ENCODE measurements at regions not wholly inside any gene's neighbourhood (a gene's known extent, or its start where the extent isn't known, plus 50 kb on each side); places are given as distances from the start of the nearest gene placed in this dataset.
"Not testable (repeated sequence)": the region's sequence is repeated elsewhere in the genome, so short reads cannot be mapped to it uniquely, and the experiment has no call there.

DNA sequence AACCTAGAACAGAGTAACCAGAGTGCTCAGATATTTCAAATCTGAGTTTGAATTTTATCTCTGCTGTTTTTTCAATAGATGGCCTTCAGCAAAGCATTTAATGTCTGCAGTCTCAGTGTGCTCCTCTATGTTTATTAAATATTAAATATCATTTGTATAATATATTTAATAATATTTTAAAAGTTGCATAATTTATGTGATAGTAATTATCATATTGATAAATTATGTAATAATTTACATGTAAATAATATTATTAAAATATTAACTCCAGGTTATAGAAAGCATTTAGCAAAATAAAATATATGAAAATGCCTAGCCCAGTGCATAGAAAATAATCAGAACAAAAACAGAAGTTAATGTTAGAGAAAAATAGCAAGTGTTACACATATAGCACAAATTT lies 930.0 kb upstream of the SLC35B3 start:
- no peak for DNase-seq

DNA sequence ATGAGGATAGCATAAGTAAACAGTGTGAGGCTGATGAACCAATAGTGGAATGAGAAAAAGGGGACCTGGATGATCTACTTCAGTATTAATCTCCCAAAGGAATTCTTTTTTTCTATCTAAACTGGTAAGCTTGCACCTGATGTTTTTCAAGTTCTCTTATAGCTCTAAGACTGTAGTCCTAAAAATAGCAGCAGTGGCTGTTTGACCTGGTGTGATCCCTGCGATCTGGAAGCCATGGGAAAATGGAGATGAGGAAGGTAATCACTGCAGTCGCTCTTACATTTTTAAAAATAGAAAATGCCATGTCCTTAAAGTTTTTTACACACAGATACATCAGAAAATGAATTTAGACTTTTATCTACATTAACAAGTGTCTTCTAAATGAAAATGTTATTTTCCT lies 926.4 kb upstream of the SLC35B3 start:
- no peak for DNase-seq

DNA sequence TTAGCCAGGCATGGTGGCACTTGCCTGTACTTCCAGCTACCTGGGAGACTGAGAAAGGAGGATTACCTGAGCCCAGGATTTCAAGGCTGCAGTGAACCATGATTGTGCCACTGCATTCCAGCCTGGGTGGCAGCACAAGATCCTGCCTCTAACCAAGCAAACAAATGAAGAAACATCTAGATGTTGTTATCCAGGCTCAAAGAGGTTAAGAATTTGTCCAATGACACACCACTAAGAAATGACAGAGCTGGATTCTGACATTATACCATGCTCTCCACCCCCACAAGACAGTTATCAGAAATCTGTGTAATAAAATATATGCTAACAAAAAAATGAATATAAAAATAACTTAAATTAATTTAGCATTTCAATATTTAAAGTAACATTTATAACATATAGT lies 925.5 kb upstream of the SLC35B3 start:
- no peak for DNase-seq

DNA sequence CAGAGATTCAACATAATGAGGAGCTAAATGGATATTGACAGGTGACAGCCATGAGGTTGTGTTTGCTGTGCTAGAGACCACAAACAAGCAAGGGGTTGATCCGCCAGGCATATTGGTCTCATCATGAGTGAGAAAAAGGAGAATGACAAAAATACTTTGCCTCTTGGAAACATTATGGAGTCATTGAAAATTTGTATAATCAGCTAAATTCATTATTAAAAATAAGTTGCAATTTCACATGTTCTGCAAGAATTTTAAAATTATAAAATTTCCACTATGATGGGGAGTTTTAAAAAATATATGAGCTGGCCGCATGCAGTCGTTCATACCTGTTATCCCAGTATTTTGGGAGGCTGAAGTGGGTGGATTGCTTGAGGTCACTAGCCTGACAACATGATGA lies 912.3 kb upstream of the SLC35B3 start:
- DNase-seq: no peak

DNA sequence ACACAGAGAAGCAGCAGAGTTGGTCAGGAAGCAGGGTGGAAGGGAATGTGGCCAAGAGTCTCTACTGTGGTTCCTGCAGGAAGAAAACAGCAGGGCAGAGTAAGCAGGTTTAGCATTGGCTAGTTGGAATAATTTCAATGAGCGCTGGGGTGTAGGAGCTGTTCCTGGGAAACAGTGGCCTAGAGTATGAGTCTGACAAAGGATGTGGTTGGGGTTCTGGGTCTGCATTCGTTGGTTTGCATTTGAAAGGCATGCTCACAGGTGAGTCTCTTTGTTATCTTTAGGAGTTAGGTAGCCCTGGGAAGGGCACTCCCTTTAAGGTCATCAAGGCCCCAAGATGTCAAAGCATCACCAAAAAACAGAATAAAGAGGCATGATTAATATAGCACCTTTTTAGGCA lies 911.6 kb upstream of the SLC35B3 start:
- no peak for DNase-seq

DNA sequence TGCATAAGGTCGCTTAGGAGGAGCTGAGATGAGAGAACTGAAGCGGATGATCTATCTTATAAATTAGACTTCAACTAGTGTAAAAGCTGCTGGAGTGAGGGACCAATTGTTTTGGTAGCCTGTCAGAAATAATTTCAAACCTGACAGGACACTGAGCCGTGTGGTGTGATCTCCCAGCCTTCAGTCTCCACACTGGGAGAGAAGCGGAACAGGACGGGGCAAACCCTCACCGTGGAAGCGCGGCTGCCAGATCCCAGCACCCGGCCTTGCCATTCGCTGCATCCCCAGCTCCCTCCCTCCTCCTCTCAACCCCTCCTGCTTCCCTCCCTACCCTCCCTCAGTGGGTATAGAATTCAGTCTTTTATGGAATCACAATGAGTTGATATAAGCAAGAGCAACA lies 900.1 kb upstream of the SLC35B3 start:
- no peak for DNase-seq

DNA sequence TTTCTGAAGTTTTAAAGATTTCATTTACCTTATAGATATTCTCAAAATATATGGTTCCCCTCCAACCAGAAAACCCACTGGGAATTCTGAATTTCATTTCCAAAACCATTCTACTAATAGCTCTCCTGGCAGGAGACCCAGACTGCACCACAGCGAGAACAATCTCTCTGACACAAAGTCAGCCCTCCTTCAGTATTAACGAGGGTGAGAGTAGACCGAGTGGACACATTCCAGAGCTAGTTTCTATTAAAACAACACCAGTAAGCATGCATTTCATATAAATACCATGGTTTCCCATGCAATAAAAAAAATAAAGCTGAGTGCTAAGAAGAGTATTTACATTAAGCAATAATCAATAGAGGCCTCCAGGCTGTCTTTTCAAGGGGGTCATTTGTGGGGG lies 899.6 kb upstream of the SLC35B3 start:
- no peak for DNase-seq

DNA sequence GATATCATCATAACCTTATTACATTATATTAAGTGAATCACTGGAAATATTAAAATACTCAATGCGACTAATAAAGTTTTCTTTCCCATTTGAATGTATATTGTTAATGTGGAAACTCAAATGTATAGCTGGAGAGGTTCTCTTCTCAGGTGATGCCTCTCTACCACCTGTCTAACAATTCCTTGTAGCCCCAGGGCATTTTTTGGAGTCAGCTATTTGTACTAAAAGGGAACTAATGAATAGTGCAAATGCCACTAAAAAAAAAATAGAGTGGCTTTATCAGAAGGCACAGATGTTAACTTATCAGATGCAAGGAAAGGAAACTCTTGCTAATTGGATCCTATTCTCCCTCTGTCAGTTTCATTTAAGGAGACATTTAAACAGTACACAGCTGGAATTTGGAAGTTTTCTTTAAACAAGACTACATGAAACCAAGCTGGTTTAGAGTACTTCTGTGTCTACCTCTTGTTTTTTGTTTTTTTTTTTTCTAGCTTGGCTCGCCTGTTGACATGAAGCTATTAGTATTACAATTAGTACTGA lies 897.0 kb upstream of the SLC35B3 start:
- DNase-seq: peak in 1 of 2 experiments; percentile 5

DNA sequence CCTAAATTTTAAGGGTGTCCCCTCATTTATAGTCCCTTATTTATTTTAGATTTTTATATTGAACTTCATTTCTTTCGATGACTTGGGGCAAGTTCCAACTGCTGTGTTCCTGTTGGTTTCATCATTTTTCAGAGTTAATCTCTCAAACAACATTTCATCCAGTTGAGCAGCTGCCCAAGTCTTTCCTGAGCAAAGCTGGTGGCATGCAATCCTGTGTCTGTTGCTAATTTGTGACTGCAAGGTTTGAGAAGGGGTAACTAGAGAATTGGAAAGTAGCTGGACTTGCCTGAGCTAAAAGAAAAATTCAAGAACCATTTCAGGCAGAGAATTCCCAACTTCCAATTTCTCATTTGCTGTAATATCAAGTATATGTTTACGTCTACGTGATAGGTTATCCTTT lies 881.5 kb upstream of the SLC35B3 start:
- DNase-seq: no peak

DNA sequence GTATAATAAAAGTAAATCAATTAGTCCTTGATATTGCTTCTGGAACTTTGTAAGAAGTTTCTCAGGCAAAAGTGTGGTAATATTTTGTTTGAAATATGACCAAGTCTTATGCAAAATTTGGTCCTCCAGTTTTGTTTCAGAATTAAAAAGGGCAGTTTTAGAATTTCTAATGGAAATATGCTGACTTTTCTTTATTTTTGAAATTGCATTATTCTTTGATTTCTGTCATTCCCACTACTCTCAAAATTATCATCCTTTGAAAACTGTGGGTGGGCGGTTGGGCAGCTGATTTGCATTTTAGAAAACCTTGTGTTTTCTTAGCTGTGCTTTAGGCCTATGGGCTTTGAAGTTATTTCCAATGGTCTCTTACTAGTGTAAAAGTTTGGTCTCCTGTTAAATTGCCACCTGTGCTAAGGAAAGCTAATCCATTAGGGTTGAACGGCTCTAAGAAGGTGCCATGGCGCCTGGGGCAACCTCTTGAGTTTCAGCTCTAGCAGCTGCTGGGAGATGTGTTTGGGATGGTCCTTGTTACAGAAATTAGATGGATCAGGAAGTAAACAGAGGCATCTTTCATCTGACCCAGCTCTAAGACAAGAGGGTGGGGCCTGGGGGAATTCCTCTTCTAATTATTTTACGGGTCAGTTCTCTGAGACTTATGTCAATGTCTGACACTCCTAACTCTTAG lies 880.8 kb upstream of the SLC35B3 start:
- peak in 1 of 2 experiments; percentile 19 for DNase-seq

DNA sequence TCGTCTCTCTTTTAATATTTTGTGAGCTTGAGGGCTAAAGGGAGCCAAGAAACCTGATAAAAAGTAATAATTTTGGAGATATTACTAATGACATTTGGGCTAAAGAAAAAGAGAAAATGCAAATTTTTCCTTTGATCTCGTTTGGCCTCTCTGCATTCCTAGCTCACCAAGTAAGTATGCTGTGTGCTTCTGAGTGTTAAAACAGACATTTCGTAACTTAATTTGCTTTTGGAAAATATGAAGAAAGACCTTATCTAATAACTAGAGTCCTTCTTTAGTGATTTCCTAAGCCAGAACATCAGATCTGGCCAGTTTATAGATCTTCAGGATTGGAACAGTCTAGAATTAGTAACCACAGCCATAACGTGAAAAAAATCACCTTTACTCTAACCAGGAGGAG lies 872.9 kb upstream of the SLC35B3 start:
- no peak for DNase-seq

DNA sequence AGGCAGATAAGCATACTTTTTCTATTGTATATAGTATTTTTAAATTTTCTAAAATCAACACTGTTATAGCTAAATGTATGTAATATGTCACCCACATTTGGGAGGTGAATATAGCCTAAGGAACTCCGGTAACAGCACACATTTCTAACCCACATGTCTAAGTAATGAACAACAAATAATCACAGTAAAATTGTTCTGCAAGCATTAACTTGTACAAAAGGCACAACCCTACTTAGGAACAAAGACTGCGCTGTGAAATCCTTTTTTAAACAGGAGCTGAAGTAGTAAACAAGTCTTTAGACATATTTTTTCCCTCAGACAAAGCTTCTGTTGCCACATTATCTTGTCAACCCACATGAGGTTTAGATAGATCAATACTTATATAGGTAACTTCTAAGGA lies 872.4 kb upstream of the SLC35B3 start:
- no peak for DNase-seq

DNA sequence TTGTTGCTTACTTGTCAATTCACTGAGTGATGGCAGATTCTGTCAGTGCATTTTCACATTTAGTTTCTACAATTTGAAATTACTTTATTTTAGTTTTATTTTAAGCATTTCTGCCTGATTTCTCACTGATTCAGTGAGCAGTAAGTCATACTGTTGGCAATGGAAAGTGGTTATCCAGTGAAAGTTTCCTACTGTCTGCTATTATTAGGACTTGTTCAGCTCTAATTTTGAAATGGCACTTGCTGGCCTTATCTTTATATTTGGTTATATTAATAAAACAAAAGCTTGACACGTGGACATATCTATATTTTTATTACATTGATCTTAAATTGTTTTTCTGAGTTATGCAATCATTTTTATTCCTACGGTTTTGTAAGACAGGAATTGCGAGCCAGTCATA lies 871.8 kb upstream of the SLC35B3 start:
- DNase-seq: no peak

DNA sequence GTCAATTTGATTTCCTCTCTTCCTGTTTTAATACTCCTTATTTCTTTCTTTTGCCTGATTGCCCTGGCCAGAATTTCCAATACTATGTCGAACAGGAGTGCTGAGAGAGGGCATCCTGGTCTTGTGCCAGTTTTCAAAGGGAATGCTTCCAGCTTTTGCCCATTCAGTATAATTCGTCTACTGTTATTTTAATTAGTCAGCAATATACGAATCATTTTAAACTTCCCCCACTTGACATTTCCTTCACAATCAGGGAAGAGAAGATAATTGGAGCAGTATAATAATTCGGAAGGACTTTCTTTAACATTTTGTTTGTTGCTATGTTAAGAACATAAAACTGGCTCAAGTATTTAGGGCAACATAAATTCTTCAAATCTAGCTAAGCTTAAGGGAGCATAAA lies 860.3 kb upstream of the SLC35B3 start:
- DNase-seq: no peak

DNA sequence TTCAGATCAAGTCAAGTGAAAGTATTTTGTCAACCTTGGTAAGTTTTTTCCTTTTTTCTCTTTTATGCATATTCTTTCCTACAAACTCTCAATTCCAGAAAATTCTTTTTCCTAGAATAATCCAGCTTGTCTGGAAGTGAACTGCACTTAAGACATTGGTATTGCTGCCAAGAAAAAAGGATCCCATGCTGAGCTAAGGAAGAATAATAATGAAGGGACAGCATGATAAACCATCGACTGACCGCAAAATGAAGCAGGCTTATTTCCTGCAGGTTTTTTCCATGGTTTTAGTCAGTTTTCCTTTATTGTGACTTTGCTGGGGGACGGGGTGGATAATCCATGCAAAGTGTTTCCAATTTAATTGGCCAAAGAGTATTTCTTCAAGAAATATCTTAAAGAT lies 857.6 kb upstream of the SLC35B3 start:
- DNase-seq: no peak

DNA sequence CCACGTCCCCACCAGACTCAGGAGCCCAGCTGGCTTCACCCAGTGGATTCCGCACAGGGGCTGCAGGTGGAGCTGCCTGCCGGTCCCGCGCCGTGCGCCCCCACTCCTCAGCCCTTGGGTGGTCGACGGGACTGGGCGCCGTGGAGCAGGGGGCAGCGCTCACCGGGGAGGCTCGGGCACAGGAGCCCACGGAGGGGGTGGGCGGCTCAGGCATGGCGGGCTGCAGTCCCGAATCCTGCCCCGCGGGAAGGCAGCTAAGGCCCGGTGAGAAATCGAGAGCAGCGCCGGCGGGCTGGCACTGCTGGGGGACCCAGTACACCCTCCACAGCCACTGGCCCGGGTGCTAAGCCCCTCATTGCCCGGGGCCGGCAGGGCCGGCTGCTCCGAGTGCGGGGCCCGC lies 855.0 kb upstream of the SLC35B3 start:
- not testable (repeated sequence) for DNase-seq

DNA sequence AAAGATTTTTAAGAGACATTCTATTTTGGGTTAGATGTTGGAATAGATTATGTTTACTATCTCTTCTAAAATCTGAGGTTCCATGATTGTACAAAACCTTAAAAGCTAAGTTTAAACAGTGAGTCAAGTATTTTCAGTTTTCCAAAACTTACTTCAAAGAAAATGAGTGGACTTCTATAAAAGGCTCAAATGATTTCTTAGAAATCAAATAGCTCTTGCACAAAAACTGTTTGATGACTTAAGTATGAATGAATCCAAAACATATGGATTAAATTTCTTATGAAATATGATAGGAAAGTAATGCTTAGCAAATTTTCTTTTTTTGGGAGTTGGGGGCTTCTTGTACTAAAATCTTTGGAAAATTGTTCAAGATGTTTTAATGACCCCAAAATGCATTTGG lies 837.3 kb upstream of the SLC35B3 start:
- no peak for DNase-seq

DNA sequence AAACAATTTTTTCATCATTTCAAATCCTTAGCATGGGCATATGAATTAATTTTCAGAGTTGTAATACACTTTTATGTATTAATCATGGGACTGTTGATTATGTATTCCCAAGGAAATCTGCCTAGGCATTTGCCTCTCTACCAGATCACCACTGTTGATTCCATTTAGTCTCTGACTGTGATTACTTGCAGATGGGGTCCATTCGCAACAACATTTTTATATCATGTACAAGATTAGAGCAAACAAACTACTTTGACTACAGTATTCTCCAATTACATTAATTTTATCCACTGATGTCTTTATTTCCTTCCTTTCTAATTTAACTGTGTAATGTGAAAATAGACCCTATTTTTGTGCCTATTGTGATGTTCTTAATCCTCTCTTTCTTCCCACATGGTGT lies 831.4 kb upstream of the SLC35B3 start:
- no peak for DNase-seq

DNA sequence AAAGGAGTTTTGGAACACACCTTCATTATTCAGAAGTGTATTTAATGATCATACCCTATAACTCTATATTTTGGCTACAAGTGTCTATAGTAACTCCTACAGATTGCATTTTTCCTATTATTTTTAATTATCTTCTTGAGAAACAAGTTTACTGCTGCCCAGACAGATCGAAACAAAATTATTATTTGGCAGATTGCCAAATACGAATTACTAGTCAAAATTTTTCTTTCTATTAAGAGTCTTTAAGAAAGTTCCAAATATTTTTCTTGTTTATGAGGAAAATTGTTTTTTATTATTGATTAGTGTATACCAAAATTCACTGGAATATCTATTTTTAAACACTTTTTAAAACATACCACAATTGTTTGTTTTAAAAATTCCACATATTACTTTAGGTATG lies 821.9 kb upstream of the SLC35B3 start:
- DNase-seq: no peak

DNA sequence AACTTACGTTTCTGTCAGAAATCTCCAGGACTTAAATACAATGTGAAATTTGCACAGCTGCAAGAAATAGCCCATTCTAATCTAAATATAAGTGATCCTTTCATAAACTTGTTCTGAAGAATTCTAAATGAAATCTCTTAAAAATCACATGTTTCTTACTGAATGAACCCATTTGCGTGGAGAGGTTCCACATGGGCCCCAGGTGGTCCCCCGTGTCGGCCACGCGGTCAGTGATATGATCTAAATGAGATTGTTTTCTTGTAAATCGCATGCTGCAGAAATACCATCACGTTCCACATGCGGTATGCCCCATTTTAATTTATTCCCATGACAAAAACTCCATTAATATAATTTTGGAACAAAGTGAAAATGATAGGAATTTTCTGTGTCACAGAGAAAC lies 818.9 kb upstream of the SLC35B3 start:
- DNase-seq: no peak

DNA sequence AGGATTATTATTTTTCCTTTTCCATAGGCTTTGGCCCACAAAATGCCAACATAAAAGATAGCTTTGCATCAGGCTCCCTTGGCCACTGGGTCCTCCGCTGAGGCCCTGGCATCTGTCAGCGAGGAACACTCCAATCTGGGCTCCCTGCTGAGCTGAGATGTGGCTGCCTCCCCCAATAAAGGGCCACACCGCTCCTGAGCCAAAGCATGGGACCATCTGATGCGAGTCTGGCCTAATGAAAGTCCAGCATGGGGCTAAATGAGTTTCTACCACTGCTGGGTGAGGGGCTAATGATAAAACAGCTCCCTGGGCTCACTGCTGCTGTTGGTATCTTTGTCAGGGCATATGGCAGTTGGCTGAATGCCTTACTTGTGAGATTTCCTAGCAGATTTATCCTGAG lies 817.5 kb upstream of the SLC35B3 start:
- DNase-seq: peak; percentile 56 to 70

DNA sequence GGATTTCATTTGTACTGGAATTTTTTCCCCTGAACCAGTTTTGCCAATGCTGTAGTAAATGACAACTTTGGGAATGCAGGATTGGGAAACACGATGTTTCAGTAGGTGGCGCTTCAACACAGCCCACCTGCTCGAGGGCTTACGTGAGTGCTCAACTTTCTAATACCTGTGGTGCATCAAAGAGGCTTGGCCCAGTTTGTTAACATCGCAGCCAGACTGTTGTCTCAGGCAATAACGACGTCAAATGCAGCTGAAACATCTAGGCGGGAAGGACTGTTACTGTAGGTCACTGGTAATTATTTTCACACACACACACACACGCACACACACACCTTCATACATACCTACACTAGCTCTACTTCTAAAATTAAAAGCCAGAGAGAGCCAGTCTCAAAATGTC lies 815.5 kb upstream of the SLC35B3 start:
- peak; percentile 7 to 70 for DNase-seq

DNA sequence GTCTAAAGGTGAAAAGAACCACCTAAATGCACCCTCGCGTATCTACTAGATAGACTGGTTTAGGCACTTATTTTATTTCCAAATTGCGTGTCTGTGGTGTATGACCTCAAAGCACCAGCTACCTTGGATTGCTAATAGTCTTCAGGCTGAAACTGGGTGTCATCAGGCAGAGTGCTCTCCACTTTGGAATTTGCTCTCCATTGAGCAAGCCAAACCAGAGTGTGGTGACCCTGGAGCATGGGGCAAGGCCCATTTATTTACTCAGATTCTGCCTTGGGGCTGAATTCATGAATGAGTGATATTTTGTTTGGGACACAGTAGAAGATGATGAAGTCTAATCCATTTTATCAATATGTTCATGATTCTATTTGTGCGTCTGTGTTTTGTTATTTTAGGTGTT lies 812.8 kb upstream of the SLC35B3 start:
- no peak for DNase-seq

DNA sequence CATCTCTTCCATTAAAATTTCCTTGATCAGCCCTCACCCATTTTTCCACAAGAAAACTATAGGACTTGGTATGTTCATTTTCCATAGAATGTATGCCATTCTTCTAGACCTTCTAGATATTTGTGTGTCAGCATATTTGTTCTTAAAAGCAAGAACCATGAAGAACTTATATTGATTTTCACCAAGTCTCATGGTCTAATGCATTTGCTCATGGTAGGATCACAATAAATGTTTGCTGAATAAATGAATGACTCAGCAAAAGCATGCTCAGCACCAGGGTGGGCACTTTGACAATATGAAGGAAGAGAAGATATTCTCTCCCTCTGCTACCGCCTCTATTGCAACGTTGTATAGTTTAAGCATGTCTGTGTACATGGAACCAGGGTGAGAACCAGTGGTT lies 805.5 kb upstream of the SLC35B3 start:
- no peak for DNase-seq

DNA sequence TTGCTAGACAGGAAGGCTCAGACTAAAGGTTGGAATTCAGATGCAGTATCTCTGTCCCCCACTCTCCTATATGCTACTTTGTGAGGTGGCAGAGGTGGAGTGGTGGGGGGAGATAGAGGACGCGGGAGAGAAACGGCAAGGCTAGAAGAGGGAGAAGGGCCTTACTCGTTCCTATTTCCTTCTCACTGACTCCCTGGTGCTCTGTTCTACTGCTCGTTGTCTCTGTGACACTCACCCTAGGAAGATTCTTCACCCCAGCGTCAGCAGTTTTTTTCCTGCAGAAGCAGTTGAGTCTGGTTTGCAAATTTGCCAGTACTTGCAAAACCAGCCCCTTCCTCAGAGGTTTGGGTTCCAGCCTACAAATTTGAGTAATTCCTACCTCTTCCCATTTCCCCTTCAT lies 801.1 kb upstream of the SLC35B3 start:
- DNase-seq: no peak
